GM12864 (cell line): ENCODE measurements at regions not wholly inside any gene's neighbourhood (a gene's known extent, or its start where the extent isn't known, plus 50 kb on each side); places are given as distances from the start of the nearest gene placed in this dataset.

ENCODE experiments used
- DNase-seq: peaks from one replicate; pipeline ENCODE4 v3.0.0-alpha.2; 2011; ENCODE audit warnings: low read depth
- H3K4me3 ChIP-seq: 2 replicates; pipeline ENCODE4 v1.5.1; 2011; ENCODE audit warnings: mild to moderate bottlenecking, low read depth, low read length, control low read depth
- TF ChIP-seq, protein P1 (sequence below): IDR thresholded peaks from 2 replicates; pipeline ENCODE4 v1.5.1; 2011; ENCODE audit warnings: low read depth, mild to moderate bottlenecking, moderate library complexity, low read length, control low read depth, inconsistent platforms; ENCODE audit errors: missing control alignments

DNA sequence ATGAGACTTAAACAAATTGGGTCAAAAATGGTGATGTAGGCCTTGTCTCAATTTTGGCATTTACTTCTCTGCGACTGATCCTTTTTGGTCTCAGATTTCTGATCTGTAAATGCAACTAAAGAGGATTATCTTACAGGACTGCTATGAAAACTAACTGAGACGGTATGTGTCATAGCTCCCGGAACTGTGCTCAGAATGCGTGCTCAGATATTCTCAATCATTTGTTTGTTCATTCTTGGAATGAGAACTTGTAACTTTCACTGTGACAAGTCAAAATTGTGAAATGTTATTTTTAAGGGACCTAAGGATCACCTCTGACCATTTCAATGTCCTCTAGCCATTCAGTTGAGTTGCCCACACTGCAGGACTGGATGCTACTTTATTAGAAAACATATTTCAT lies 498.2 kb upstream of the PIK3C3 start:
- no peak overlapping the region for H3K4me3 ChIP-seq
- no peak for DNase-seq
- TF ChIP-seq, protein P1, sequence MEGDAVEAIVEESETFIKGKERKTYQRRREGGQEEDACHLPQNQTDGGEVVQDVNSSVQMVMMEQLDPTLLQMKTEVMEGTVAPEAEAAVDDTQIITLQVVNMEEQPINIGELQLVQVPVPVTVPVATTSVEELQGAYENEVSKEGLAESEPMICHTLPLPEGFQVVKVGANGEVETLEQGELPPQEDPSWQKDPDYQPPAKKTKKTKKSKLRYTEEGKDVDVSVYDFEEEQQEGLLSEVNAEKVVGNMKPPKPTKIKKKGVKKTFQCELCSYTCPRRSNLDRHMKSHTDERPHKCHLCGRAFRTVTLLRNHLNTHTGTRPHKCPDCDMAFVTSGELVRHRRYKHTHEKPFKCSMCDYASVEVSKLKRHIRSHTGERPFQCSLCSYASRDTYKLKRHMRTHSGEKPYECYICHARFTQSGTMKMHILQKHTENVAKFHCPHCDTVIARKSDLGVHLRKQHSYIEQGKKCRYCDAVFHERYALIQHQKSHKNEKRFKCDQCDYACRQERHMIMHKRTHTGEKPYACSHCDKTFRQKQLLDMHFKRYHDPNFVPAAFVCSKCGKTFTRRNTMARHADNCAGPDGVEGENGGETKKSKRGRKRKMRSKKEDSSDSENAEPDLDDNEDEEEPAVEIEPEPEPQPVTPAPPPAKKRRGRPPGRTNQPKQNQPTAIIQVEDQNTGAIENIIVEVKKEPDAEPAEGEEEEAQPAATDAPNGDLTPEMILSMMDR: no peak

- TF ChIP-seq, protein P1: no peak
- DNase-seq: no peak
- no peak overlapping the region for H3K4me3 ChIP-seq
These were observed 505.4 kb upstream of the PIK3C3 start for GRCh38 chr18:41449612-41450011.

- DNase-seq: no peak
- TF ChIP-seq, protein P1: no peak
- H3K4me3 ChIP-seq: no peak overlapping the region
These were observed 510.1 kb upstream of the PIK3C3 start for GRCh38 chr18:41444943-41445342.

GRCh38 chr18:41436772-41437171 lies 518.3 kb upstream of the PIK3C3 start:
- TF ChIP-seq, protein P1: no peak
- H3K4me3 ChIP-seq: no peak overlapping the region
- no peak for DNase-seq

GRCh38 chr18:41418598-41418997 lies 536.4 kb upstream of the PIK3C3 start:
- no peak overlapping the region for H3K4me3 ChIP-seq
- no peak for DNase-seq
- TF ChIP-seq, protein P1: no peak

DNA sequence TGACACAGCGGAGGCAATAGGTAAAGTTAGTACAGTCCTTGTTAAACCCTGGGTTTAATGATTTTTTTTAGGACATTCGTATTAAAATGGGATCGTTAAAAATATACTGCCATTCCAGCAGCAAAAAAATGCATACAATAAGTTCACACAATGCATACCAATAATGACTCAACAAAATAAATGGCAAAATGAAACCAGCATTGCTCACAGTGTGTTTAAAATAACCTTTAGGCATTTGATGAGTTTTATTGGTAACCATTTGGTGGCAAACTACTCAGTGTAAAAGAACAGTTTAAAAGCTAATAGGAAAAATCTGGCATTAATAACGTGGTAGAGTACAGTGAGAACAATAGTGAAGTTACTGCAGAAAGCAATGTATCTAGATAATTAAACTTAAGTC lies 539.0 kb upstream of the PIK3C3 start:
- DNase-seq: no peak
- TF ChIP-seq, protein P1: no peak
- no peak overlapping the region for H3K4me3 ChIP-seq

GRCh38 chr18:41410006-41410405 lies 545.0 kb upstream of the PIK3C3 start:
- H3K4me3 ChIP-seq: no peak overlapping the region
- DNase-seq: no peak
- TF ChIP-seq, protein P1: no peak
